Mononuclear cell (primary cell): ENCODE measurements at regions not wholly inside any gene's neighbourhood (a gene's known extent, or its start where the extent isn't known, plus 50 kb on each side); places are given as distances from the start of the nearest gene placed in this dataset.

Experiments
- H3K27me3 ChIP-seq: 2 replicates; pipeline ENCODE4 v1.6.0; 2011; ENCODE audit warnings: low read length, control low read depth; ENCODE audit not compliant: insufficient read depth
- H3K4me1 ChIP-seq: 2 replicates; pipeline ENCODE4 v1.5.1; 2011; ENCODE audit warnings: mild to moderate bottlenecking, low read length, control low read depth; ENCODE audit not compliant: insufficient read depth
- H3K4me3 ChIP-seq: 2 replicates; pipeline ENCODE4 v1.5.1; 2011; ENCODE audit warnings: mild to moderate bottlenecking, low read length, moderate library complexity
- H3K9me3 ChIP-seq: 2 replicates; pipeline ENCODE4 v1.5.1; 2011; ENCODE audit warnings: low read depth, mild to moderate bottlenecking, control low read depth, low read length

DNA sequence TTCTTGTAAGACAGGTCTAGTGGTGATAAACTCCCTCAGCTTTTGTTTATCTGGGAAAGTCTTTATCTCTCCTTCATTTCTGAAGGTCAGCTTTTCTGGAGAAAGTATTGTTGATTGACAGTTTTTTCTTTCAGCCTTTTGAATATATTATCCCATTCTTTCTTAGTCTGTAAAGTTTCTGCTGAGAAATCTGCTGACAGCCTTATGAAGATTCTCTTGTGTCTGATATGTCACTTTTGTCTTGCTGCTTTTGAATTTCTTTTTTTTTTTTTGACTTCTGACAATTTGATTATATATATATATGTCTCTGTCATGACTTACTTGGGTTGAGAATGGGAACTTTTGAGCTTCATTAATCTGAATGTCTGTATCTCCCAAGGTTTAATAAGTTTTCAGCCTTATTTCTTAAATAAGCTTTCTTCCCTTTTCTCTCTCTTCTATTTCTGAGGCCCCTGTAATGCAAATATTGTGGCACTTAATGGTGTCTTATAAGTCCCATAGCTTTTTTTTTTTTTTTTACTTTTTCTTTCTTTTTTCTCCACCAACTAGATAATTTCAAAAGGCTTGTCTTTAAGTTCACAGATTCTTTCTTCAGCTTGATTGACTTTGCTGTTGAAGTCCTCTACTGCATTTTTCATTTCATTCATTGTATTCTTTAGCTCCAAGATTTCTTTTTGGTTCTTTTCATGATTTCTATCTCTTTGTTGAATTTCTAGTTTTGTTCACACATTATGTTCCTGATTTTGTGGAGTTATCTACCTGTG, 81.4 kb upstream of the IL6 start:
- Histone ChIP-seq H3K4me3 (no peak overlapping the region), H3K9me3 (peaks cover 53% of the 10 kb centered on the region)

DNA sequence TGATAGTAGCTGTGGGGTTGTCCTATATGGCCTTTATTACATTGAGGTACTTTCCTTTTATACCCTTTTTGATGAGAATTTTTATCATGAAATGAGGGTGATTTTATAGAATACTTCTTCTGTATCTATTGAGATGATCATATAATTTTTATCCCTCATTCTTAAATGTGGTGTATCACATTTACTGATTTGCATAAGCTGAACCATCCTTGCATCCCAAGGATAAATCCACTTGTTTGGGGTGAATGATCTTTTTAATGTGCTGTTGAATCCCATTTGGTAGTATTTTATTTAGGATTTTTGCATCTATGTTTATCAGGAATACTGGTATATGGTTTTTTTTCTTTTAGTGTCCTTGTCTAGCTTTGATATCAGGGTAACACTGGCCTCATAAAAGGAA, 84.5 kb upstream of the IL6 start:
- H3K27me3 ChIP-seq: no peaks in the 10 kb centered on the region
- H3K4me1 ChIP-seq: no peaks in the 10 kb centered on the region
- no peak overlapping the region for H3K4me3 ChIP-seq
- peaks cover 53% of the 10 kb centered on the region for H3K9me3 ChIP-seq

More for the DNA sequence above, 81.4 kb upstream of the IL6 start:
- H3K4me1 ChIP-seq: no peaks in the 10 kb centered on the region
- no peaks in the 10 kb centered on the region for H3K27me3 ChIP-seq

GRCh38 chr7:22640269-22640668, 86.7 kb upstream of the IL6 start:
- Histone ChIP-seq H3K4me1 (no peaks in the 10 kb centered on the region), H3K27me3 (no peaks in the 10 kb centered on the region), H3K9me3 (peaks cover 35% of the 10 kb centered on the region), H3K4me3 (no peak overlapping the region)

DNA sequence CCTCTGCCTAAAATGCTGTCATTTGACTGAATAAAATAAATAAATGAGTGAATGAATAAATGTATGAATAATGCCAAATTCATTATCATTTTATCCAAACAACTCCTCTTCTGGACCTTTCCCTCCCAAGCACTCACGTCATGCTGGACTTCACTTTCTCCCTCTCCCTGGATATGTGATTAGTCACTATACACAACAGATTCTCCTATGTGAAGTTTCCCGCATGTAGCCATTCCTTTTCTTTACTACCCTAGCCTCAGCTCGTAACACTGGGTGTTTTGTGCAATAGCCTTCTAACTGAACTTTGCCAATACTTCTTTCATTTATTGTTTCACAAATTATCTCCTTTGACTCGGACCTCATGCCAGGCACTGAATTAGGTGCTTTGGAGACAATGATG, 87.6 kb upstream of the IL6 start:
- peaks cover 26% of the 10 kb centered on the region for H3K9me3 ChIP-seq
- no peaks in the 10 kb centered on the region for H3K4me1 ChIP-seq
- H3K4me3 ChIP-seq: no peak overlapping the region
- no peaks in the 10 kb centered on the region for H3K27me3 ChIP-seq

- H3K27me3 ChIP-seq: no peaks in the 10 kb centered on the region
- H3K4me1 ChIP-seq: no peaks in the 10 kb centered on the region
These were observed 91.7 kb upstream of the IL6 start for GRCh38 chr7:22635349-22635748.

GRCh38 chr7:22633954-22634474, 93.0 kb upstream of the IL6 start:
- H3K4me1 ChIP-seq: no peaks in the 10 kb centered on the region
- H3K9me3 ChIP-seq: no peaks in the 10 kb centered on the region
- no peaks in the 10 kb centered on the region for H3K27me3 ChIP-seq
- no peak overlapping the region for H3K4me3 ChIP-seq

More at GRCh38 chr7:22635349-22635748, 91.7 kb upstream of the IL6 start:
- Histone ChIP-seq H3K4me3 (no peak overlapping the region), H3K9me3 (no peaks in the 10 kb centered on the region)

- H3K4me3 ChIP-seq: no peak overlapping the region
These were observed 93.6 kb upstream of the IL6 start for GRCh38 chr7:22633286-22633953.

GRCh38 chr7:22632674-22633073, 94.3 kb upstream of the IL6 start:
- Histone ChIP-seq H3K9me3 (no peaks in the 10 kb centered on the region), H3K4me1 (no peaks in the 10 kb centered on the region), H3K27me3 (no peaks in the 10 kb centered on the region), H3K4me3 (no peak overlapping the region)

More at GRCh38 chr7:22633286-22633953, 93.6 kb upstream of the IL6 start:
- H3K27me3 ChIP-seq: no peaks in the 10 kb centered on the region
- no peaks in the 10 kb centered on the region for H3K4me1 ChIP-seq
- H3K9me3 ChIP-seq: no peaks in the 10 kb centered on the region

GRCh38 chr7:22631730-22632129, 95.3 kb upstream of the IL6 start:
- H3K4me1 ChIP-seq: no peaks in the 10 kb centered on the region

DNA sequence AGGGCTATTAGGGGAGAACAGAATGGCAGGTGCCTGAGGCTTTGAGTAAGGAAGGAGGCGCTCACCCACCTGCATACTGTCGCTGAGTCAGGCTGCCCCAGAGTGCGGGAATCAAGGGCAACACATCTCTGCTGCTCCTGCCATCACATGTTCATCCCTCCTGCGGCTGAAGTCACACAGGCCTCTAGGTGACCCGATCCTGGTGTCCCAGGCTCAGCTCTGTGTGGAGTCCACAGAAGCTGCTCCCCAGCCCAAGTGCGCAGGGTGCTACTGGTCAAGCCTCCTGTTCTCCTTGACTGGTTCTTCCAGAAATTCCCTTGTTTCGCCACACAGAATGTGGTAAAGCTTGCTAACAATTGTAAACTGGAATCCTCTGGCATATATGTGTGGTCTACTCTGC, 96.9 kb upstream of the IL6 start:
- Histone ChIP-seq H3K4me1 (no peaks in the 10 kb centered on the region), H3K4me3 (no peak overlapping the region), H3K27me3 (no peaks in the 10 kb centered on the region), H3K9me3 (no peaks in the 10 kb centered on the region)

More at GRCh38 chr7:22631730-22632129, 95.3 kb upstream of the IL6 start:
- H3K9me3 ChIP-seq: no peaks in the 10 kb centered on the region
- H3K27me3 ChIP-seq: no peaks in the 10 kb centered on the region
- H3K4me3 ChIP-seq: no peak overlapping the region

GRCh38 chr7:22629056-22629455, 97.9 kb upstream of the IL6 start:
- Histone ChIP-seq H3K4me1 (no peaks in the 10 kb centered on the region), H3K4me3 (no peak overlapping the region), H3K27me3 (no peaks in the 10 kb centered on the region), H3K9me3 (no peaks in the 10 kb centered on the region)

DNA sequence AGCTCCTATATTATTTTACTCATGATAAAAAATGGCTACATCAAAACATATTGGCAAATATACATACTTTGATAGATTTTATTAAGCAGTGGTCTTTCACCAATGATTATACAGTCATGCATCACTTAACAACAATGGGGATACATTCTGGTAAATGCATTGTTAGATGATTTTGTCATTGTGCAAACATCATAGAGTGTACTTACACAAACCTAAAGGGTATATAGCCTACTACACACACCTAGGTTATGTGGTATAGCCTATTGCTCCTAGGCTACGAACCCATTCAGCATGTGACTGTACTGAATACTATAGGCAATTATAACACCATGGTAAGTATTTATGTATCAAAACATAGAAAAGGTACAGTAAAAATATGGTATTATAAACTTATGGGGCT, 98.9 kb upstream of the IL6 start:
- Histone ChIP-seq H3K4me3 (no peak overlapping the region), H3K9me3 (no peaks in the 10 kb centered on the region), H3K27me3 (no peaks in the 10 kb centered on the region), H3K4me1 (no peaks in the 10 kb centered on the region)

- Histone ChIP-seq H3K9me3 (no peaks in the 10 kb centered on the region), H3K27me3 (no peaks in the 10 kb centered on the region), H3K4me1 (no peaks in the 10 kb centered on the region), H3K4me3 (no peak overlapping the region)
These were observed 99.9 kb upstream of the IL6 start for GRCh38 chr7:22627136-22627535.

GRCh38 chr7:22625251-22625650, 101.7 kb upstream of the IL6 start:
- no peaks in the 10 kb centered on the region for H3K27me3 ChIP-seq
- H3K9me3 ChIP-seq: no peaks in the 10 kb centered on the region
- H3K4me3 ChIP-seq: no peak overlapping the region
- no peaks in the 10 kb centered on the region for H3K4me1 ChIP-seq

GRCh38 chr7:22624781-22625180, 102.2 kb upstream of the IL6 start:
- Histone ChIP-seq H3K27me3 (no peaks in the 10 kb centered on the region), H3K4me1 (no peaks in the 10 kb centered on the region), H3K9me3 (no peaks in the 10 kb centered on the region), H3K4me3 (no peak overlapping the region)
